ENCODE measurements at regions not wholly inside any gene's neighbourhood (a gene's known extent, or its start where the extent isn't known, plus 50 kb on each side); places are given as distances from the start of the nearest gene placed in this dataset.

- TF ChIP-seq POLR2A (IDR thresholded peaks at IDR 0.05) (no peak), EP300 (IDR thresholded peaks at IDR 0.05) (no peak)
Observed at GRCh38 chr1:88350648-88351047, 333.4 kb upstream of the PKN2 start.
